ENCODE measurements at regions not wholly inside any gene's neighbourhood (a gene's known extent, or its start where the extent isn't known, plus 50 kb on each side); places are given as distances from the start of the nearest gene placed in this dataset.
"Not testable (repeated sequence)": the region's sequence is repeated elsewhere in the genome, so short reads cannot be mapped to it uniquely, and the experiment has no call there.

DNA sequence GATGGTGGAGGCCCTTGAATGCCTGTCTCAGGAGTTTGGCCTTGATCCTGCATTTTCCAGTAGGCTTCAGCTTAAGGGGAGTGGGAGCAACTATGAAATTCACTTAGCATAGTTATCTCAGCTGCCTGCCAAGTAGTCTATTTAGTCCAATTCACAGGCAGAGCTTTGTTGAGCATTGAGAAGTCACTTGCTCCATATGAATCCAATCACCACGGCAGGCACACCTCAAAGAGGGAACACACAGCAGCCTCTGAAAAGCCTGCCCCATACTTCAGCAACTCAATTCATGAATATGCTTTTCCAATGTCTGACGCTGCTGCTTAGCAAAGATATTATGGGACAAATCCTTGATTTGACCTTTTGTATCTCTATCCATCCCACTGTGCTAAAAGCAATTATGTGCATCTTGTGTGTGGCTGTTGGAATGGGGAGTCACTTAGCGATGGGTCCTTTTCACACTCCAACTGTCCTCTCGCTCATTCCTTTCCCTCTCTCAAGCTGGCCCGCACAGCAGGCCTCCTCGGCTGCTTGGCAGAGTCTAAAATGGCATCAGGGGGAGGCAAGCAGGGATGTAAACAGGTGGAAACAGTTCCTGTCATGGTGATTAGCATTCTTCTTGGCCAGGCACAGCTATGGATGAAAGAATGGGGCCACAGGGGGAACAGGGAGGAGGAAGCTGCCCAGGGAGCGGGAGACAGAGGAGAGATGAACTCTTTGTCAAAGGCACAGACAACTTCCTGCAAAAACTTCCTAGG lies 56.0 kb upstream of the LRPPRC start:
- DNase-seq: no peak

DNA sequence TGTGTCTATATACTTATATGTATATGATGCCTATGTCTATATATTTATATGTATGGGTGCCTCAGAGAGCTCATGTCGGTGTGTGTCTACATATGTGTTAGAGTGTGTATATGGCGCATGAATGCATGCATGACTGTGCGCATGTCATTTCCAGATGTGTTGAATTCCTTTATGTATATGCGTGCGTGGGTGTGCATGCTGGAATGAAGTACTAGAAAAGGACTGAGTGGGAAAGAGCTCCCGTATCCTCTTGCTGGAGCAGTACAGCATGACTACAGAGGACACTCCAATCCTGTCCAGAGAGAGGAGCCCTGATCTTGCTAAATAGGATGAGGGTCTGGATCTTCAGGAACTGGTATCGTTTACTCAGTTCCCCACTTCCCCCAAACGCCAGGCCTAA lies 56.8 kb upstream of the LRPPRC start:
- no peak for DNase-seq

GRCh38 chr2:44053052-44053451 lies 57.3 kb upstream of the LRPPRC start:
- no peak for DNase-seq

- no peak for DNase-seq
These were observed 57.7 kb upstream of the LRPPRC start for GRCh38 chr2:44053456-44053855.

DNA sequence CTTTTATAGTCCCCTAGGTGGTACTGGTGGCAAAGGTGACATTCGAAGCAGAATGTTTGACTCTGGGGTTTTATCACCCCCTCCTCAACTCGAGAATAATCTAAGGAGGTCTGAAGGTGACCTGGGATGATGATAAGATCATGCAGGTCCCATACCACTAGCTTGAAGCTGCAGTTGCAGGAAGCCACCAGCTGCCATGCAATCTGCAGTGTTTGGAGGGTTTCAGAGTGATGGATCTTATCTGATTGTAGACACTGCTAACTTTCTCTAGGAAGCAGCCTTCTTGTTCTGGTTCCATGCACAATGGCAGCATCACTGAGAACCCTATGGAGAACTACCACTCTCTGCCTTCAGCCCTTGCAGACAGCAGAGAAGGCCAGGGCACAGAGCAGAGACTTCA lies 59.4 kb upstream of the LRPPRC start:
- DNase-seq: no peak

DNA sequence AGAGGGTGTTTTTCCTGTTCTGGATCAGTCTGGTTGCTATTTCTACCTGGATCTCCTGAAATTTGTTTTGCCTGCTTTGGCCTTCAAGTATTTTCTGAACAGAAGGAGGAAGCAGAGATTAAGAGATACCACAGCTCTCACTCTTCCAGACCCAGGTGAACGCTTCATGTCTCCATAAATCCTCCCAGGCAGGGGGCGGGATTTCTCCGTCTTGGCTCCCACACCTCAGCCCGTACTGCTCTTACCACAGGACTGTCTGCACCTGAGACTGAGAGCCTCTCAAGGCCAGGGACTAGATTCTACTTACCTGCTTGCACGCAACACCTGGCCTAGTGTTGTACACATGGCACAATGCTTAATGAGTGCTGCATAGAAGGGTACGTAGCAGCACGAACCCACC lies 59.9 kb upstream of the LRPPRC start:
- no peak for DNase-seq

- DNase-seq: no peak
These were observed 61.2 kb upstream of the LRPPRC start for GRCh38 chr2:44056947-44057346.

GRCh38 chr2:44060286-44060685 lies 64.5 kb upstream of the LRPPRC start:
- not testable (repeated sequence) for DNase-seq

- no peak for DNase-seq
These were observed 65.2 kb upstream of the LRPPRC start for GRCh38 chr2:44060990-44061389.

- DNase-seq: no peak
These were observed 65.7 kb upstream of the LRPPRC start for GRCh38 chr2:44061469-44061868.

GRCh38 chr2:44061876-44062275 lies 66.1 kb upstream of the LRPPRC start:
- DNase-seq: no peak

GRCh38 chr2:44063033-44063432 lies 67.2 kb upstream of the LRPPRC start:
- no peak for DNase-seq

DNA sequence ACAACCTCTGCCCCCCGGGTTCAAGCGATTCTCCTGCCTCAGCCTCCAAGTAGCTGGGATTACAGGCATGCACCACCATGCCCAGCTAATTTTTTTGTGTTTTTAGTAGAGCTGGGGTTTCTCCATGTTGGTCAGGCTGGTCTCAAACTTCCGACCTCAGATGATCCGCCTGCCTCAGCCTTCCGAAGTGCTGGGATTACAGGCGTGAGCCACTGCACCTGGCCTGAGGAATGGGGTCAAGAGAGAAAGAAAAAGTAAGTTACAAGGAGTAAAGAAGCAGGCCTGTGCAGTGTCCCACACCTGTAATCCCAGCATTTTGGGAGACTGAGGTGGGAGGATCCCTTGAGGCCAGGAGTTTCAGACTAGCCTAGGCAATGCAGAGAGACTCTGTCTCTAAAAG lies 68.5 kb upstream of the LRPPRC start:
- DNase-seq: not testable (repeated sequence)

- not testable (repeated sequence) for DNase-seq
These were observed 71.4 kb upstream of the LRPPRC start for GRCh38 chr2:44067012-44067790.

DNA sequence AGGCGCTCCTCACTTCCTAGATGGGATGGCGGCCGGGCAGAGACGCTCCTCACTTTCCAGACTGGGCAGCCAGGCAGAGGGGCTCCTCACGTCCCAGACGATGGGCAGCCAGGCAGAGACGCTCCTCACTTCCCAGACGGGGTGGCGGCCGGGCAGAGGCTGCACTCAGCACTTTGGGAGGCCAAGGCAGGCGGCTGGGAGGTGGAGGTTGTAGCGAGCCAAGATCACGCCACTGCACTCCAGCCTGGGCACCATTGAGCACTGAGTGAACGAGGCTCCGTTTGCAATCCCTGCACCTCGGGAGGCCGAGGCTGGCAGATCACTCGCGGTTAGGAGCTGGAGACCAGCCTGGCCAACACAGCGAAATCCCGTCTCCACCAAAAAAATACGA lies 72.0 kb upstream of the LRPPRC start:
- not testable (repeated sequence) for DNase-seq

DNA sequence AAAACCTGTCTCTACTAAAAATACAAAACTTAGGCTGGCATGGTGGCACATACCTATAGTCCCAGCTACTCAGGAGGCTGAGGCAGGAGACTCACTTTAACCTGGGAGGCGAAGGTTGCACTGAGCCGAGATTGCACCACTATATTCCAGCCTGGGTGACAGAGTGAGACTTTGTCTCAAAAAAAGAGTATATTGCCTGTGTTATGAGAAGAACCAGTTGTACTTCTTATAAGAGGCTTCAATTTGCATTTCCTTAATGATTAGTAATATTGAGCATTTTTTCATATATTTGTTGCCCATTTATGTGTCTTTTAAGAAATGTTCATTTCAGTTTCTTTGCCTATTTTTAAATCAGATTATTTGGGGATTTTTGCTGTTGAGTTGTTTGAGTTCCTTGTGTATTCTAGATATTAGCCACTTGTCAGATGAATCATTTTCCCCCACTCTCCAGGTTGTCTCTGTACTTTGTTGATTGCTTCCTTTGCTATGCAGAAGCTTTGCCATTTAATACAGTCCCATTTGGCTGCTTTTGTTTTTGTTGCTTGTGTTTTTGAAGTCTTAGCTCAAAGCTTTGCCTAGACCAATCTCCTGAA lies 75.8 kb upstream of the LRPPRC start:
- no peak for DNase-seq

DNA sequence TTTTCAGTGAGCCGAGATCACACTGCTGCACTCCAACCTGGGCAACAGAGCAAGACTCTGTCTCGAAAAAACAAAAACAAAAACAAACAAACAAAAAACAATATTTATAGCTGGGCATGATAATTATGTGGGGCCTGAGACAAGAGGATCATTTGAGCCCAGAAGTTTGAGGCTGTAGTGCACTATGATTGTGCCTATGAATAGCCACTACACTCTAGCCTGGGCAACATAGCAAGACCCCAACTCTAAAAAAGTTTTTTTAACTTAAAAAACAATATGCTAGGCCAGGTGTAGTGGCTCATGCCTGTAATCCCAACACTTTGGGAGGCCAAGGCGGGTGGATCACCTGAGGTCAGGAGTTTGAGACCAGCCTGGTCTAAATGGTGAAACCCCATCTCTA lies 77.9 kb upstream of the LRPPRC start:
- DNase-seq: not testable (repeated sequence)

GRCh38 chr2:44074795-44075194 lies 79.0 kb upstream of the LRPPRC start:
- DNase-seq: not testable (repeated sequence)

GRCh38 chr2:44075541-44075940 lies 79.8 kb upstream of the LRPPRC start:
- DNase-seq: no peak

- no peak for DNase-seq
These were observed 82.2 kb upstream of the LRPPRC start for GRCh38 chr2:44077942-44078511.

DNA sequence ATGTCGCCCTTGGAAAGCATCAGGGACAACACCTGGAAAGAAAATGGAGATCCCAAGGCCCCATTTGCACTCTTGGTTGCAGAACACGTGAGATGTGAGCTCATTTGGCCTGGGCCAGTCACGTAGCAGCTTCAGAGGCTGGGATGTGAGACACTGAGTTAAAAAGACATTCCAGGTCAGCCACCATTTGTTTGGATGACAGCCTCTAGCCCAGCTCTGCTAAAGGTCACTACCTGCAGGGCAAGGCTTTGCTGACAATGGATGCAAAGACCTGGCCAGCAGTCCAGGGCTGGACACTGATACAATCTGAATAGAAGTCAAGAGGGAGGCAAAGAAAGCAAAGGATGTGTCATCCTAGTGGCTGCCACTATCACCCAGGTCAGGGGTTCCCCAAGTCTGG lies 83.9 kb upstream of the LRPPRC start:
- no peak for DNase-seq

GRCh38 chr2:44083054-44083453 lies 85.6 kb upstream of the PPM1B start:
- DNase-seq: no peak

DNA sequence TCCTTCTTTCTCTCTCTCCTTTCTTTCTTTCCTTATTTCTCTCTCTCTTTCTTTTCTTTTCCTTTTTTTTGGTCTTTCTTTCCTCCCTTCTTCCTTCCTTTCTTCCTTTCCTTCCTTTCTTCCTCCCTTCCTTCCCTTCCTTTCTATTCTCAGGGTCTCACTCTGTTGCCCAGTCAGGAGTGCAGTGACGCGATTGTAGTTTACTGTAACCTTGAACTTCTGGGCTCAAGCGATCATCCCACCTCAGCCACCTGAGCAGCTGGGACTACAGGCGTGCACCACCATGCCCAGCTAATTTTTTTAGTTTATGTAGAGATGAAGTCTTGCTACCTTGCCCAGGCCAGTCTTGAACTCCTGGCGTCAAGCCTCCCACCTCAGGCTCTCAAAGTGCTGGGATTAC lies 83.8 kb upstream of the PPM1B start:
- DNase-seq: no peak

GRCh38 chr2:44086629-44087028 lies 82.0 kb upstream of the PPM1B start:
- DNase-seq: no peak
